Tibial nerve (tissue), 3 donors: ENCODE measurements at regions not wholly inside any gene's neighbourhood (a gene's known extent, or its start where the extent isn't known, plus 50 kb on each side); places are given as distances from the start of the nearest gene placed in this dataset.

Experiments used
- CTCF ChIP-seq, 5 experiments: fragments of 200-600 bp in 3 of 5; fragments of 450-650 bp in 2 of 5; sonication (generic) in 3 of 5; IDR thresholded peaks; one replicate each; pipeline ENCODE4 v1.5.1; 2016 to 2019; ENCODE audit warnings: antibody characterized with exemption in 5 of 5, mild to moderate bottlenecking in 3 of 5, moderate library complexity in 2 of 5
- POLR2A ChIP-seq, 2 donors: fragments of 450-650 bp; IDR thresholded peaks; one replicate each; pipeline ENCODE4 v1.6.1; 2017; ENCODE audit warnings: antibody characterized with exemption in 2 of 2, mild to moderate bottlenecking in 2 of 2, moderate library complexity in 2 of 2

- TF ChIP-seq CTCF (IDR thresholded peaks at IDR 0.05) (no peak), POLR2A (IDR thresholded peaks at IDR 0.05) (no peak)
Observed at GRCh38 chr14:75375983-75376382, 51.8 kb upstream of the JDP2 start.
